ENCODE measurements at regions not wholly inside any gene's neighbourhood (a gene's known extent, or its start where the extent isn't known, plus 50 kb on each side); places are given as distances from the start of the nearest gene placed in this dataset.

- Histone ChIP-seq H4K20me1 (no peaks in the 10 kb centered on the region), H3K9ac (no peak overlapping the region), H3K36me3 (no peaks in the 10 kb centered on the region), H3K4me2 (no peak overlapping the region), H3K4me3 (no peak overlapping the region), H3K9me3 (replicated peaks in 1 of 11) (no peaks in the 10 kb centered on the region), H3K27ac (no peak overlapping the region), H3K4me1 (no peaks in the 10 kb centered on the region), H3K27me3 (no peaks in the 10 kb centered on the region)
- no peak for TF ChIP-seq Cebpa-rat (IDR thresholded peaks at IDR 0.05)
Observed at GRCh38 chr12:84785951-84786350, 126.6 kb downstream of the SLC6A15 start.

- Histone ChIP-seq H3K4me1 (no peaks in the 10 kb centered on the region), H3K9me3 (replicated peaks in 1 of 11) (no peaks in the 10 kb centered on the region), H3K4me2 (no peak overlapping the region), H3K36me3 (no peaks in the 10 kb centered on the region), H3K27me3 (no peaks in the 10 kb centered on the region), H3K4me3 (no peak overlapping the region), H4K20me1 (no peaks in the 10 kb centered on the region), H3K9ac (no peak overlapping the region), H3K27ac (no peak overlapping the region)
- no peak for TF ChIP-seq Cebpa-rat (IDR thresholded peaks at IDR 0.05)
Observed at GRCh38 chr12:84785281-84785680, 127.3 kb downstream of the SLC6A15 start.

GRCh38 chr12:84779169-84779568 lies 133.4 kb downstream of the SLC6A15 start:
- no peaks in the 10 kb centered on the region for H3K36me3 ChIP-seq
- H3K27me3 ChIP-seq = no peaks in the 10 kb centered on the region
- H3K9me3 ChIP-seq (replicated peaks in 1 of 11) = no peaks in the 10 kb centered on the region
- TF ChIP-seq Cebpa-rat (IDR thresholded peaks at IDR 0.05) = no peak
- no peaks in the 10 kb centered on the region for H4K20me1 ChIP-seq
- no peak overlapping the region for H3K9ac ChIP-seq
- no peak overlapping the region for H3K27ac ChIP-seq
- H3K4me2 ChIP-seq = no peak overlapping the region
- no peaks in the 10 kb centered on the region for H3K4me1 ChIP-seq
- no peak overlapping the region for H3K4me3 ChIP-seq

GRCh38 chr12:84772281-84772680 lies 140.3 kb downstream of the SLC6A15 start:
- no peak overlapping the region for H3K4me3 ChIP-seq
- H3K4me1 ChIP-seq = no peaks in the 10 kb centered on the region
- no peaks in the 10 kb centered on the region for H3K9me3 ChIP-seq (replicated peaks in 1 of 11)
- H3K9ac ChIP-seq = no peak overlapping the region
- H3K36me3 ChIP-seq = no peaks in the 10 kb centered on the region
- no peak for TF ChIP-seq Cebpa-rat (IDR thresholded peaks at IDR 0.05)
- H3K27ac ChIP-seq = no peak overlapping the region
- H3K27me3 ChIP-seq = no peaks in the 10 kb centered on the region
- no peaks in the 10 kb centered on the region for H4K20me1 ChIP-seq
- H3K4me2 ChIP-seq = no peak overlapping the region

- no peak for TF ChIP-seq Cebpa-rat (IDR thresholded peaks at IDR 0.05)
- Histone ChIP-seq H3K4me1 (no peaks in the 10 kb centered on the region), H3K4me2 (no peak overlapping the region), H3K4me3 (no peak overlapping the region), H4K20me1 (no peaks in the 10 kb centered on the region), H3K9ac (no peak overlapping the region), H3K9me3 (replicated peaks in 1 of 11) (no peaks in the 10 kb centered on the region), H3K27ac (no peak overlapping the region), H3K27me3 (no peaks in the 10 kb centered on the region), H3K36me3 (no peaks in the 10 kb centered on the region)
Observed at GRCh38 chr12:84767079-84767478, 145.5 kb downstream of the SLC6A15 start.

- Histone ChIP-seq H3K4me3 (no peak overlapping the region), H3K9ac (no peak overlapping the region), H3K4me1 (no peaks in the 10 kb centered on the region), H3K27me3 (no peaks in the 10 kb centered on the region), H3K9me3 (replicated peaks in 1 of 11) (no peaks in the 10 kb centered on the region), H3K4me2 (no peak overlapping the region), H3K36me3 (no peaks in the 10 kb centered on the region), H3K27ac (no peak overlapping the region), H4K20me1 (no peaks in the 10 kb centered on the region)
- no peak for TF ChIP-seq Cebpa-rat (IDR thresholded peaks at IDR 0.05)
Observed at GRCh38 chr12:84766375-84766774, 146.2 kb downstream of the SLC6A15 start.

GRCh38 chr12:84764001-84764400 lies 148.6 kb downstream of the SLC6A15 start:
- Histone ChIP-seq H3K4me1 (no peaks in the 10 kb centered on the region), H3K27me3 (no peaks in the 10 kb centered on the region), H3K4me3 (no peak overlapping the region), H4K20me1 (no peaks in the 10 kb centered on the region), H3K4me2 (no peak overlapping the region), H3K9ac (no peak overlapping the region), H3K9me3 (replicated peaks in 1 of 11) (no peaks in the 10 kb centered on the region), H3K36me3 (no peaks in the 10 kb centered on the region), H3K27ac (no peak overlapping the region)
- no peak for TF ChIP-seq Cebpa-rat (IDR thresholded peaks at IDR 0.05)

- no peaks in the 10 kb centered on the region for H3K27me3 ChIP-seq
- no peak for TF ChIP-seq Cebpa-rat (IDR thresholded peaks at IDR 0.05)
- H3K27ac ChIP-seq = no peak overlapping the region
- H4K20me1 ChIP-seq = no peaks in the 10 kb centered on the region
- H3K4me2 ChIP-seq = no peak overlapping the region
- no peaks in the 10 kb centered on the region for H3K9me3 ChIP-seq (replicated peaks in 1 of 11)
- H3K9ac ChIP-seq = no peak overlapping the region
- no peaks in the 10 kb centered on the region for H3K4me1 ChIP-seq
- H3K4me3 ChIP-seq = no peak overlapping the region
- H3K36me3 ChIP-seq = no peaks in the 10 kb centered on the region
Observed at GRCh38 chr12:84763107-84763506, 149.5 kb downstream of the SLC6A15 start.

GRCh38 chr12:84760091-84760865 lies 152.3 kb downstream of the SLC6A15 start:
- Histone ChIP-seq H3K9me3 (replicated peaks in 1 of 11) (no peaks in the 10 kb centered on the region), H3K9ac (no peak overlapping the region), H3K36me3 (no peaks in the 10 kb centered on the region), H3K27me3 (no peaks in the 10 kb centered on the region), H4K20me1 (no peaks in the 10 kb centered on the region), H3K4me2 (no peak overlapping the region), H3K4me1 (no peaks in the 10 kb centered on the region), H3K27ac (no peak overlapping the region), H3K4me3 (no peak overlapping the region)
- TF ChIP-seq Cebpa-rat (IDR thresholded peaks at IDR 0.05) = no peak

GRCh38 chr12:84757978-84758377 lies 154.6 kb downstream of the SLC6A15 start:
- Histone ChIP-seq H3K36me3 (no peaks in the 10 kb centered on the region), H3K27ac (no peak overlapping the region), H3K4me2 (no peak overlapping the region), H3K9ac (no peak overlapping the region), H3K4me3 (no peak overlapping the region), H3K27me3 (no peaks in the 10 kb centered on the region), H3K9me3 (replicated peaks in 1 of 11) (no peaks in the 10 kb centered on the region), H4K20me1 (no peaks in the 10 kb centered on the region), H3K4me1 (no peaks in the 10 kb centered on the region)
- TF ChIP-seq Cebpa-rat (IDR thresholded peaks at IDR 0.05) = no peak
